Transverse colon (tissue), 4 donors: ENCODE measurements at regions not wholly inside any gene's neighbourhood (a gene's known extent, or its start where the extent isn't known, plus 50 kb on each side); places are given as distances from the start of the nearest gene placed in this dataset.

Source experiments
- EP300 ChIP-seq: sonication (generic); formaldehyde crosslinking; IDR thresholded peaks from one replicate; pipeline ENCODE4 v1.6.1; 2017; ENCODE audit warnings: antibody characterized with exemption, low read depth
- POLR2A ChIP-seq: fragments of 450-650 bp; IDR thresholded peaks from one replicate; pipeline ENCODE4 v1.6.1; 2016; ENCODE audit warnings: antibody characterized with exemption, mild to moderate bottlenecking, moderate library complexity
- POLR2AphosphoS5 ChIP-seq, 3 donors: sonication (generic); formaldehyde crosslinking; IDR thresholded peaks; one replicate each; pipeline ENCODE4 v1.6.1; 2016; ENCODE audit warnings: antibody characterized with exemption in 3 of 3
- TF ChIP-seq, protein P1 (sequence below), 5 experiments: fragments of 200-600 bp in 3 of 5; fragments of 450-650 bp in 2 of 5; sonication (generic) in 3 of 5; IDR thresholded peaks; 1 replicate in 2 of 5; 2 replicates in 3 of 5; pipeline ENCODE4 v1.5.1; 2016 to 2017; ENCODE audit warnings: antibody characterized with exemption in 5 of 5, inconsistent platforms in 3 of 5, mild to moderate bottlenecking in 2 of 5, moderate library complexity in 1 of 5

DNA sequence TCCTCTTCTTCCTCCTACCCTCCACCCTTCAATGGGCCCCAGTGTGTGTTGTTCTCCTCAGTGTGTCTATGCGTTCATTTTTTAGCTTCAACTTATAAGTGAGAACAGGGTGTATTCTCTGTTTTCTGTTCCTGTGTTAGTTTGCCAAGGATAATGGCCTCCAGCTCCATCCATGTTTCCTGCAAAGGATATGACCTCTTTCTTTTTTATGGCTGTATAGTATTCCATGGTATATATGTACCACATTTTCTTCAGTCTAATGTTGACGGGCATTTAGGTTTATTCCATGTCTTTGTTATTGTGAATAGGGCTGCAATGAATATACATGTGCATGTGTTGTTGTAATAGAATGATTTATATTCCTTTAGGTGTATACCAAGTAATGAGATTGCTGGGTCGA lies 634.9 kb upstream of the SEMA6A start:
- TF ChIP-seq, protein P1, sequence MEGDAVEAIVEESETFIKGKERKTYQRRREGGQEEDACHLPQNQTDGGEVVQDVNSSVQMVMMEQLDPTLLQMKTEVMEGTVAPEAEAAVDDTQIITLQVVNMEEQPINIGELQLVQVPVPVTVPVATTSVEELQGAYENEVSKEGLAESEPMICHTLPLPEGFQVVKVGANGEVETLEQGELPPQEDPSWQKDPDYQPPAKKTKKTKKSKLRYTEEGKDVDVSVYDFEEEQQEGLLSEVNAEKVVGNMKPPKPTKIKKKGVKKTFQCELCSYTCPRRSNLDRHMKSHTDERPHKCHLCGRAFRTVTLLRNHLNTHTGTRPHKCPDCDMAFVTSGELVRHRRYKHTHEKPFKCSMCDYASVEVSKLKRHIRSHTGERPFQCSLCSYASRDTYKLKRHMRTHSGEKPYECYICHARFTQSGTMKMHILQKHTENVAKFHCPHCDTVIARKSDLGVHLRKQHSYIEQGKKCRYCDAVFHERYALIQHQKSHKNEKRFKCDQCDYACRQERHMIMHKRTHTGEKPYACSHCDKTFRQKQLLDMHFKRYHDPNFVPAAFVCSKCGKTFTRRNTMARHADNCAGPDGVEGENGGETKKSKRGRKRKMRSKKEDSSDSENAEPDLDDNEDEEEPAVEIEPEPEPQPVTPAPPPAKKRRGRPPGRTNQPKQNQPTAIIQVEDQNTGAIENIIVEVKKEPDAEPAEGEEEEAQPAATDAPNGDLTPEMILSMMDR (IDR thresholded peaks at IDR 0.05): no peak
- no peak for TF ChIP-seq POLR2AphosphoS5 (IDR thresholded peaks at IDR 0.05)
- TF ChIP-seq POLR2A: no peak
- no peak for TF ChIP-seq EP300
